ENCODE measurements at regions not wholly inside any gene's neighbourhood (a gene's known extent, or its start where the extent isn't known, plus 50 kb on each side); places are given as distances from the start of the nearest gene placed in this dataset.
"Not testable (repeated sequence)": the region's sequence is repeated elsewhere in the genome, so short reads cannot be mapped to it uniquely, and the experiment has no call there.

- peak; percentile 66 to 90 (median 82) for ATAC-seq
- no peaks in the 10 kb centered on the region for H3K36me3 ChIP-seq
Observed at GRCh38 chr20:50331469-50332363, 141.1 kb downstream of the CEBPB start.

GRCh38 chr20:50332491-50332980, 141.9 kb downstream of the CEBPB start:
- FAIRE-seq (no peak), DNase-seq (no peak), ATAC-seq (no peak)
- H3K27ac ChIP-seq, result peak overlapping the region in 1 of 4 donors; percentile 28
- WGBS, 2 donors, result 90 to 93% methylated on average over 11 of the region's 11 CpGs
- no peaks in the 10 kb centered on the region for H3K9me3 ChIP-seq
- H3K36me3 ChIP-seq, result no peaks in the 10 kb centered on the region
- intact Hi-C loops (cut with DNase I), result no loop called here
- H3K4me1 ChIP-seq, result peaks cover 8 to 11% (median 10%) of the 10 kb centered on the region in 3 donors
- no peaks in the 10 kb centered on the region for H3K27me3 ChIP-seq
- no peak overlapping the region for H3K4me3 ChIP-seq
- TF ChIP-seq CTCF (IDR thresholded peaks at IDR 0.05), result no peak

More at GRCh38 chr20:50331469-50332363, 141.1 kb downstream of the CEBPB start:
- Histone ChIP-seq H3K27ac (peak overlapping the region in 3 of 4 donors; percentile 1 to 29 (median 28)), H3K4me1 (peaks cover 8 to 11% (median 10%) of the 10 kb centered on the region in 3 donors), H3K27me3 (no peaks in the 10 kb centered on the region), H3K9me3 (no peaks in the 10 kb centered on the region), H3K4me3 (no peak overlapping the region)
- FAIRE-seq, result no peak
- intact Hi-C loops (cut with DNase I), result no loop called here
- no peak for TF ChIP-seq CTCF (IDR thresholded peaks at IDR 0.05)
- WGBS, 2 donors, result 67 to 69% methylated on average over 10 of the region's 10 CpGs
- DNase-seq, result peak in 2 of 6 donors; percentile 42 to 72

- no peak overlapping the region for H3K4me3 ChIP-seq
- H3K36me3 ChIP-seq, result no peaks in the 10 kb centered on the region
- intact Hi-C loops (cut with DNase I), result no loop called here
- TF ChIP-seq CTCF (IDR thresholded peaks at IDR 0.05), result no peak
- DNase-seq (no peak), FAIRE-seq (no peak), ATAC-seq (no peak)
- 87 to 93% methylated on average over 6 of the region's 6 CpGs for WGBS, 2 donors
- no peaks in the 10 kb centered on the region for H3K27me3 ChIP-seq
- H3K4me1 ChIP-seq, result peaks cover 8 to 11% (median 10%) of the 10 kb centered on the region in 3 donors
- no peak overlapping the region for H3K27ac ChIP-seq
- H3K9me3 ChIP-seq, result no peaks in the 10 kb centered on the region
Observed at GRCh38 chr20:50333131-50333670, 142.6 kb downstream of the CEBPB start.

- H3K27ac ChIP-seq, result no peak overlapping the region
- TF ChIP-seq CTCF (IDR thresholded peaks at IDR 0.05), result no peak
- intact Hi-C loops (cut with DNase I), result no loop called here
- ATAC-seq, result no peak
- H3K4me1 ChIP-seq, result peaks cover 8 to 14% (median 10%) of the 10 kb centered on the region in 3 donors
- H3K36me3 ChIP-seq, result no peaks in the 10 kb centered on the region
- H3K27me3 ChIP-seq, result no peaks in the 10 kb centered on the region
- H3K9me3 ChIP-seq, result no peaks in the 10 kb centered on the region
- H3K4me3 ChIP-seq, result no peak overlapping the region
- no peak for FAIRE-seq
- DNase-seq, result no peak
- WGBS, 2 donors, result 74 to 82% methylated on average over 8 of the region's 8 CpGs
Observed at GRCh38 chr20:50333812-50334211, 143.2 kb downstream of the CEBPB start.

- FAIRE-seq; H3K9me3 ChIP-seq; H3K27ac ChIP-seq; H3K36me3 ChIP-seq; ATAC-seq; H3K4me3 ChIP-seq; H3K27me3 ChIP-seq; intact Hi-C loops (cut with DNase I); DNase-seq: not testable (repeated sequence)
- 87 to 88% methylated on average over 6 of the region's 6 CpGs for WGBS, 2 donors
- H3K4me1 ChIP-seq, result peaks cover 8 to 16% (median 10%) of the 10 kb centered on the region in 3 donors
Observed at GRCh38 chr20:50334512-50334911, 143.9 kb downstream of the CEBPB start.

Measured in pancreas (tissue), 10 donors.